ENCODE measurements at regions not wholly inside any gene's neighbourhood (a gene's known extent, or its start where the extent isn't known, plus 50 kb on each side); places are given as distances from the start of the nearest gene placed in this dataset.

GRCh38 chr5:124683917-124684555 lies 62.4 kb downstream of the ZNF608 start:
- Histone ChIP-seq H3K4me3 (ENCODE audit: low read depth, low read length) (no peak overlapping the region), H3K27ac (no peak overlapping the region), H3K27me3 (replicated peaks) (no peaks in the 10 kb centered on the region), H3K36me3 (replicated peaks) (no peaks in the 10 kb centered on the region)
- TF ChIP-seq CTCF (IDR thresholded peaks at IDR 0.05; ENCODE audit: low read depth, low read length, missing control alignments), result no peak
- in situ Hi-C loops (cut with HindIII; ENCODE audit: low pct_ligation_motif_present, low sequenced_read_pairs), result no loop called here
- no peak for DNase-seq

- TF ChIP-seq CTCF (IDR thresholded peaks at IDR 0.05; ENCODE audit: low read depth, low read length, missing control alignments), result no peak
- no peak overlapping the region for H3K4me3 ChIP-seq (ENCODE audit: low read depth, low read length)
- in situ Hi-C loops (cut with HindIII; ENCODE audit: low pct_ligation_motif_present, low sequenced_read_pairs), result no loop called here
- H3K27ac ChIP-seq, result no peak overlapping the region
- no peaks in the 10 kb centered on the region for H3K36me3 ChIP-seq (replicated peaks)
- DNase-seq, result no peak
- no peaks in the 10 kb centered on the region for H3K27me3 ChIP-seq (replicated peaks)
These were observed 66.8 kb downstream of the ZNF608 start for GRCh38 chr5:124679578-124680199.

- no peak for DNase-seq
- no peak overlapping the region for H3K4me3 ChIP-seq (ENCODE audit: low read depth, low read length)
- no peaks in the 10 kb centered on the region for H3K36me3 ChIP-seq (replicated peaks)
- no peaks in the 10 kb centered on the region for H3K27me3 ChIP-seq (replicated peaks)
- TF ChIP-seq CTCF (IDR thresholded peaks at IDR 0.05; ENCODE audit: low read depth, low read length, missing control alignments), result no peak
- H3K27ac ChIP-seq, result no peak overlapping the region
- in situ Hi-C loops (cut with HindIII; ENCODE audit: low pct_ligation_motif_present, low sequenced_read_pairs), result no loop called here
These were observed 67.4 kb downstream of the ZNF608 start for GRCh38 chr5:124678922-124679519.

GRCh38 chr5:124678468-124678867 lies 68.0 kb downstream of the ZNF608 start:
- in situ Hi-C loops (cut with HindIII; ENCODE audit: low pct_ligation_motif_present, low sequenced_read_pairs), result no loop called here
- no peaks in the 10 kb centered on the region for H3K36me3 ChIP-seq (replicated peaks)
- no peak for TF ChIP-seq CTCF (IDR thresholded peaks at IDR 0.05; ENCODE audit: low read depth, low read length, missing control alignments)
- DNase-seq, result no peak
- H3K27me3 ChIP-seq (replicated peaks), result no peaks in the 10 kb centered on the region
- no peak overlapping the region for H3K4me3 ChIP-seq (ENCODE audit: low read depth, low read length)
- no peak overlapping the region for H3K27ac ChIP-seq

GRCh38 chr5:124677374-124678351 lies 68.8 kb downstream of the ZNF608 start:
- no peaks in the 10 kb centered on the region for H3K27me3 ChIP-seq (replicated peaks)
- DNase-seq, result peak; percentile 31
- H3K4me3 ChIP-seq (ENCODE audit: low read depth, low read length), result no peak overlapping the region
- in situ Hi-C loops (cut with HindIII; ENCODE audit: low pct_ligation_motif_present, low sequenced_read_pairs), result no loop called here
- TF ChIP-seq CTCF (IDR thresholded peaks at IDR 0.05; ENCODE audit: low read depth, low read length, missing control alignments), result no peak
- H3K36me3 ChIP-seq (replicated peaks), result no peaks in the 10 kb centered on the region
- H3K27ac ChIP-seq, result no peak overlapping the region
